Mucosa of descending colon (tissue), 3 donors: ENCODE measurements at regions not wholly inside any gene's neighbourhood (a gene's known extent, or its start where the extent isn't known, plus 50 kb on each side); places are given as distances from the start of the nearest gene placed in this dataset.

ENCODE experiments used
- ATAC-seq: fragments of 200-7000 bp; cut with Tn5 transposase; one replicate; pipeline ENCODE4 v1.9.1; 2020; ENCODE audit warnings: mild to moderate bottlenecking, moderate library complexity
- DNase-seq, 3 donors: peaks; one replicate each; pipeline ENCODE4 v3.0.0-alpha.2; 2020
- H3K36me3 ChIP-seq: fragments of 200-600 bp; one replicate; pipeline ENCODE4 v1.8.0; 2021; ENCODE audit warnings: low read depth, mild to moderate bottlenecking
- H3K4me1 ChIP-seq: fragments of 200-600 bp; one replicate; pipeline ENCODE4 v1.8.0; 2021; ENCODE audit warnings: low read depth, mild to moderate bottlenecking
- H3K4me3 ChIP-seq: fragments of 200-600 bp; one replicate; pipeline ENCODE4 v1.8.0; 2021; ENCODE audit warnings: mild to moderate bottlenecking
- H3K9me3 ChIP-seq: fragments of 200-600 bp; one replicate; pipeline ENCODE4 v1.8.0; 2021; ENCODE audit warnings: mild to moderate bottlenecking
- CTCF ChIP-seq: fragments of 200-600 bp; IDR thresholded peaks from one replicate; pipeline ENCODE4 v1.8.0; 2022; ENCODE audit warnings: antibody characterized with exemption, mild to moderate bottlenecking
- intact Hi-C, 2 donors: fragments of 100-400 bp; cut with DNase I in 1 of 2; cut with micrococcal nuclease in 1 of 2; formaldehyde crosslinking; loops; one replicate each; pipeline versions ENCODE4 v1.11.0 to v1.11.1; 2022; cut with DNase I, micrococcal nuclease
- donor health status: DM: no; HTN: no; CAD: no; lungs with moderate emphysema.
- donor health status: DM: no; HTN: no; CAD: no.
- donor health status: DM: no; HTN: yes; CAD: no.

- no peak for DNase-seq
- Histone ChIP-seq H3K4me1 (no peaks in the 10 kb centered on the region), H3K9me3 (no peaks in the 10 kb centered on the region), H3K4me3 (no peak overlapping the region), H3K36me3 (no peaks in the 10 kb centered on the region)
- no peak for TF ChIP-seq CTCF
- intact Hi-C loops = no loop called here
- ATAC-seq = no peak
Observed at GRCh38 chr4:66052426-66052825, 382.1 kb upstream of the EPHA5 start.

GRCh38 chr4:66048861-66049260 lies 378.6 kb upstream of the EPHA5 start:
- intact Hi-C loops = no loop called here
- no peaks in the 10 kb centered on the region for H3K4me1 ChIP-seq
- DNase-seq (no peak), ATAC-seq (no peak)
- H3K4me3 ChIP-seq = no peak overlapping the region
- TF ChIP-seq CTCF = no peak
- no peaks in the 10 kb centered on the region for H3K9me3 ChIP-seq
- no peaks in the 10 kb centered on the region for H3K36me3 ChIP-seq

- TF ChIP-seq CTCF = no peak
- Histone ChIP-seq H3K4me1 (no peaks in the 10 kb centered on the region), H3K4me3 (no peak overlapping the region), H3K36me3 (no peaks in the 10 kb centered on the region), H3K9me3 (peaks cover 5% of the 10 kb centered on the region)
- intact Hi-C loops = no loop called here
- ATAC-seq (no peak), DNase-seq (no peak)
Observed at GRCh38 chr4:66045913-66046312, 375.6 kb upstream of the EPHA5 start.

GRCh38 chr4:66035701-66036100 lies 365.4 kb upstream of the EPHA5 start:
- H3K4me1 ChIP-seq = no peaks in the 10 kb centered on the region
- no peak for TF ChIP-seq CTCF
- ATAC-seq (no peak), DNase-seq (no peak)
- peaks cover 5% of the 10 kb centered on the region for H3K9me3 ChIP-seq
- intact Hi-C loops = no loop called here
- no peaks in the 10 kb centered on the region for H3K36me3 ChIP-seq
- no peak overlapping the region for H3K4me3 ChIP-seq

GRCh38 chr4:66034671-66035070 lies 364.4 kb upstream of the EPHA5 start:
- Histone ChIP-seq H3K9me3 (peaks cover 7% of the 10 kb centered on the region), H3K36me3 (no peaks in the 10 kb centered on the region), H3K4me1 (no peaks in the 10 kb centered on the region), H3K4me3 (no peak overlapping the region)
- TF ChIP-seq CTCF = no peak
- intact Hi-C loops = no loop called here
- ATAC-seq (no peak), DNase-seq (no peak)

- DNase-seq = no peak
- TF ChIP-seq CTCF = no peak
Observed at GRCh38 chr4:66034262-66034661, 364.0 kb upstream of the EPHA5 start.

More at GRCh38 chr4:66034262-66034661, 364.0 kb upstream of the EPHA5 start:
- ATAC-seq = no peak
- H3K4me1 ChIP-seq = no peaks in the 10 kb centered on the region
- peaks cover 7% of the 10 kb centered on the region for H3K9me3 ChIP-seq
- H3K4me3 ChIP-seq = no peak overlapping the region
- no peaks in the 10 kb centered on the region for H3K36me3 ChIP-seq
- intact Hi-C loops = no loop called here
